Omental fat pad (tissue), 3 donors: ENCODE measurements at regions not wholly inside any gene's neighbourhood (a gene's known extent, or its start where the extent isn't known, plus 50 kb on each side); places are given as distances from the start of the nearest gene placed in this dataset.

Source experiments
- ATAC-seq: fragments of 150-250 bp; one replicate; pipeline ENCODE4 v1.9.1; 2016; ENCODE audit warnings: mild to moderate bottlenecking, moderate library complexity; ENCODE audit not compliant: low FRiP score
- DNase-seq: peaks from one replicate; pipeline ENCODE4 v3.0.0-alpha.2; 2019; ENCODE audit warnings: low spot score
- TF ChIP-seq, protein P1 (sequence below), 3 donors: fragments of 450-650 bp; IDR thresholded peaks; one replicate each; pipeline ENCODE4 v1.5.1; 2016 to 2017; ENCODE audit warnings: antibody characterized with exemption in 3 of 3, mild to moderate bottlenecking in 3 of 3, moderate library complexity in 2 of 3

DNA sequence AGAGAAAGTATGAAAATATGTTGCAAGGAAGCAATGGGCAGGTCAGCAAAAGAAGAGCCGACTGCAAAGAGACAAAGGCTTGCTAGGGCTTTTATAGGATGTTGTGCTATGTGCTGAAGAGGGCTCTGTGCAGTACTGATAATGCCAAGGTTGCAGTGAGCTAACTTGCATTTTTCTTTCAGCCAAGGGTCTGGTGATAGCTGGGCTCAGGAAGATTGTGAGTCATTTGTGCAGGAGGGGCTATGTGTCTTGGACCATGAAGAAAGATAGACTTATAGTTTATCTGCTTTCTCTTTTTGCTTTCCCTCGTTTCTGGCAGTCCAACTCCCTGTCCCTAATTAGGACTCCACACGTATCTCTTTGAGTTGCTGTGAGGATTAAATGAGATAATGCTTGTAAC is 64.5 kb upstream of the LRIG1 start:
- no peak for DNase-seq
- TF ChIP-seq, protein P1, sequence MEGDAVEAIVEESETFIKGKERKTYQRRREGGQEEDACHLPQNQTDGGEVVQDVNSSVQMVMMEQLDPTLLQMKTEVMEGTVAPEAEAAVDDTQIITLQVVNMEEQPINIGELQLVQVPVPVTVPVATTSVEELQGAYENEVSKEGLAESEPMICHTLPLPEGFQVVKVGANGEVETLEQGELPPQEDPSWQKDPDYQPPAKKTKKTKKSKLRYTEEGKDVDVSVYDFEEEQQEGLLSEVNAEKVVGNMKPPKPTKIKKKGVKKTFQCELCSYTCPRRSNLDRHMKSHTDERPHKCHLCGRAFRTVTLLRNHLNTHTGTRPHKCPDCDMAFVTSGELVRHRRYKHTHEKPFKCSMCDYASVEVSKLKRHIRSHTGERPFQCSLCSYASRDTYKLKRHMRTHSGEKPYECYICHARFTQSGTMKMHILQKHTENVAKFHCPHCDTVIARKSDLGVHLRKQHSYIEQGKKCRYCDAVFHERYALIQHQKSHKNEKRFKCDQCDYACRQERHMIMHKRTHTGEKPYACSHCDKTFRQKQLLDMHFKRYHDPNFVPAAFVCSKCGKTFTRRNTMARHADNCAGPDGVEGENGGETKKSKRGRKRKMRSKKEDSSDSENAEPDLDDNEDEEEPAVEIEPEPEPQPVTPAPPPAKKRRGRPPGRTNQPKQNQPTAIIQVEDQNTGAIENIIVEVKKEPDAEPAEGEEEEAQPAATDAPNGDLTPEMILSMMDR (IDR thresholded peaks at IDR 0.05), result no peak
- no peak for ATAC-seq

DNA sequence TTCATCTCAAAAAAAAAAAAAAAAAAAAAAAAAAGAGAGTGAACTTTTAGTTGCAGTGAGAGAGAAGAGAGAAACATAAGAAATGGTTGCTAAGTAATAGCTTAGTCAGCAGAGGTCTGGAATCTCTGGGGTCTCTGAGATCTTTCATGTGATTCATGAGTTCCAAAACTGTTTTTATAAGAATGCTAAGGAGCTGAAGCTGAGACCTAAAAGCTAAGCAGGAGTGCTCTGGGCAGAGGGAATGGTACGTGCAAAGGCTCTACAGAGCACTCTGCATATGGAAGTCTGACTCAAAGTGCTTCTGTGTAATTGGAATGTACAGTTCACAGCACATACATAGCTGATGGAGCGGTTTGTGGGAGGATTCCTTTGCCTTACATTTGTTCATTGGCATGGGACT is 66.3 kb upstream of the LRIG1 start:
- ATAC-seq, result no peak
- TF ChIP-seq, protein P1 (IDR thresholded peaks at IDR 0.05), result no peak
- DNase-seq, result no peak

DNA sequence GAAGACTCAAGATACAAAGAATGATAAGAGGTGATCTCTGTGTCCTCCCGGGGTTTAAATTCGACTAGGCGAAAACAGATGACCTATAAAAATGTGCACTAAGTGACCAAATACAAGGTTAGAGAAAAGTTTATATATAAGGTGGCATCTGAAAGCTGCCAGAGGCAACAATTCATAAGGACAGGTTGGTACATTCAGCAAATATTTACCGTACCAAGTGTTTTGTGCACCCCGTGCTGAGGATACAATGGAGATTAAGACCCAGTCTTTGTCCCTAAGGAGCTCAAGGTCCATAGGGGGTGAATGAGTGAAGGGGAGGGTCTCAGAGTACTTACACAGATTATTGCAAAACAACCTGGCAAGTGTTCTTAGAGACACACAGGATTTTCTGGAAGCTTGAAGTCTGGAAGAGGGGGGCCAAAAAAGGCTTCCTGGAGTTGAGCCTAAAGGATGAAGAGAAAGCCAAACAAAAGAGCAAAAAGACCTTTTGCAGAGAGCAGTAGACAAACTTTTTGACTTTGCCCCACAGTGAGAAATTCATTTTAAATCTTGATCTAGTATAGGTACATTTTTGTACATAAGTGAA is 71.4 kb upstream of the LRIG1 start:
- DNase-seq (no peak), ATAC-seq (no peak)

DNA sequence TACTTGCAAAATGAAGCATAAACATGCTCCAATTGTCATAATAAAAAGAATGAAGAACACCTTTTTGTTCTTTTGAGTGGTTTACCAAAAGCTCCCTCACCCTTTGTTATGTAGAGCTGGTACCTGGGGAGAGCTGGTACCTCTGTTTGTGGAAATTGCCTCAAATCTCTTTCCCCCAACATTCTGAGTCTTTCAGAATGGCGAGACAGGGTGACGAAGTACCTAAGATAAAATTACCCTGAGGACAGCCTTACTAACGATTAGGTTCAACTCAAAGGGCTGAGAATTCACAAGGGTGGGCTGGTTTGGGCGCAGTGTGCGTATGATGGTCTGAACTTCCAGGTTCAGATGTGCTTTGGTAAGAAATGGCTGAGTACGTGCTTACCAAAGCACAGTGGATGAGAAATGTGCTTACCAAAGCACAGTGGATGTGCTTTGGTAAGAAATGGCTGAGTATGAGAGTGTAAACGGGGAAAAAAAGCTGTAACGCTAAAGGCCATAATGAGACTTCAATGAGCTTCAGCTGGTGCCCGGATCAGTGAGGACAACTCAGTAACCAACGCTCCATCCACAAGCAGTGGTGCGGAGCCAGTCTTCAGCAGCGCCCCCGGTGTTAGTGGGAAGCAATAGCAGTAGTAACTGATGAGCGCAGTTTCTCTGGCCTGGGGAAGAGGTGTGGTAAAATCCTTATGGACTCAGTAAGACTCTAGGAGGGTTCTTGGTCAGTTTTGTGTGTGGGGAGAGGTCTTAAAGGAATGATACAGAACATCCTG is 72.3 kb upstream of the LRIG1 start:
- DNase-seq, result no peak
- no peak for ATAC-seq
- TF ChIP-seq, protein P1 (IDR thresholded peaks at IDR 0.05), result no peak

More for the DNA sequence above, 71.4 kb upstream of the LRIG1 start:
- TF ChIP-seq, protein P1 (IDR thresholded peaks at IDR 0.05), result no peak

DNA sequence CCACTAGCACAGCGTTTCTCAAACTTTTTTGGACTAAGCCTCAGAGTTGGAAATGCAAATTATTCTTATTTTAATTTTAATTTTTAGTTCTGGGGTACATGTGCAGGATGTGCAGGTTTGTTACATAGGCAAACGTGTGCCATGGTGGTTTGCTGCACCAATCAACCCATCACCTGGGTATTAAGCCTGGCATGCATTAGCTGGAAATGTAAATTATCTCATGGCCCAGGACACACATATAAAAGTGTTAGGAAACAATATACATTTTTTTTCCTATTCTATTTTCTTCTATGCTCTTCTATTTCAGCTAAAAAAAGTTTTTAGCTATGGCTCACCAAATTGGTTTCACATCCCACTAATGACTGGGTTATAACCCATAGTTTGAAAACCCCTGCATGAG is 73.3 kb upstream of the LRIG1 start:
- TF ChIP-seq, protein P1 (IDR thresholded peaks at IDR 0.05), result no peak
- DNase-seq (no peak), ATAC-seq (no peak)

DNA sequence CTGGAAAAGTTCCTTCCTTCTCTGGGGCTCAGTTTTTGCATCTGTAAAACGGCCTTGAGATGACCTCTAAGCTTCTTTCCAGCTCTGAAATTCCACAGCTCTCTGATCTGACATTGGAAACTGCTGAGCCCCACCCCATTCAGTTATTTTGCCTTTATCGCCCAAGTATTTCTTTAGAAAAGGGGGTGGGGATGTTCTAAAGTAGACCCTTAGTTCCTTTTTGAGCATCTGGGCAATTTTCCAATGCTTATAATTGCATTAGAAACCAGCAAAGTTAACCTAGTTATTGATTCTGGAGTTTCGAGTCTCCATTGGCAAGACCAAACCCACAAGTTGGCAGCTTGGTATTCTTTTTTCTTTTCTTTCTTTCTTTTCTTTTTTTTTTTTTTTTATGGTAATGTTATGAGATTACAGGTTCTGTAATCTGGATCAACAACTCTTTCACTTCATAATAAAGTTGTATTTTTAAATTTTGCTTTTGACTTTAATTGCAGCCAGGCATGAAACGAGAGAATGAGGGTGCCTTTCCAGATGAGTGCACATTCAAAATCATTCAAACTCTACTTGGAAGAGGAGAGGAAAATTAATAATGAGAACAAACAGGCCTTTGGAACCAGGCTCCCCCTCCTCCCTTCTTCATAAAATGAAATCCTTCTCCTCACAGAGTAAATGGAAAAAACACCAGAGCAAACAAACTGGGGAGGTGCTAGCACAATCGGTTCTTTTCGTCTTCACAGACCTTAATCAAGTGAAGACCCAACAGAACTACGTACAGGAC is 76.8 kb upstream of the LRIG1 start:
- TF ChIP-seq, protein P1 (IDR thresholded peaks at IDR 0.05), result no peak
- DNase-seq (no peak), ATAC-seq (no peak)
